ENCODE measurements at regions not wholly inside any gene's neighbourhood (a gene's known extent, or its start where the extent isn't known, plus 50 kb on each side); places are given as distances from the start of the nearest gene placed in this dataset.

GRCh38 chr5:60277941-60278340 lies 384.4 kb upstream of the PDE4D start:
- H3K9me3 ChIP-seq (ENCODE audit: control insufficient read depth in 1 of 2, insufficient read depth in 1 of 2, low read length in 2 of 2) = peaks cover 0 to 9% of the 10 kb centered on the region in 2 experiments
- Mint-ChIP-seq H3K27ac (no peak overlapping the region), H3K27me3 (no peaks in the 10 kb centered on the region), H3K4me3 (no peak overlapping the region), H3K36me3 (ENCODE audit: low read depth) (no peaks in the 10 kb centered on the region), H3K9me3 (peaks cover 3% of the 10 kb centered on the region), H3K4me1 (ENCODE audit: low read depth) (no peaks in the 10 kb centered on the region)
- no peaks in the 10 kb centered on the region for H3K4me1 ChIP-seq (ENCODE audit: insufficient read depth, low read length)
- no peak overlapping the region for H3K4me3 ChIP-seq (ENCODE audit: low read length)
- DNase-seq = no peak
- ChIA-PET CTCF (no interaction called here), POLR2A (no interaction called here)
- TF ChIP-seq CTCF (IDR thresholded peaks at IDR 0.05) = no peak
- H3K27ac ChIP-seq (ENCODE audit: low read depth in 1 of 2, low read length in 2 of 2) = no peak overlapping the region
- intact Hi-C loops (cut with DNase I, micrococcal nuclease) = no loop called here
- no peaks in the 10 kb centered on the region for H3K27me3 ChIP-seq (ENCODE audit: control insufficient read depth in 1 of 2, insufficient read depth in 2 of 2, low read length in 2 of 2)
- no peak for ATAC-seq (ENCODE audit: poor library complexity)
- no peaks in the 10 kb centered on the region for H3K36me3 ChIP-seq (ENCODE audit: insufficient read depth, low read length)

GRCh38 chr5:60274747-60275146 lies 381.2 kb upstream of the PDE4D start:
- no peak for TF ChIP-seq CTCF (IDR thresholded peaks at IDR 0.05)
- H3K4me3 Mint-ChIP-seq = no peak overlapping the region
- H3K36me3 Mint-ChIP-seq (ENCODE audit: low read depth) = no peaks in the 10 kb centered on the region
- ChIA-PET CTCF (interaction anchor here (1.1 kb wide), 1 partner anchor 11 kb away, joined by 4 read pairs; no protein-coding TSS in a partner anchor), POLR2A (no interaction called here)
- H3K27ac Mint-ChIP-seq = no peak overlapping the region
- no peaks in the 10 kb centered on the region for H3K27me3 Mint-ChIP-seq
- no peaks in the 10 kb centered on the region for H3K4me1 Mint-ChIP-seq (ENCODE audit: low read depth)
- H3K36me3 ChIP-seq (ENCODE audit: insufficient read depth, low read length) = no peaks in the 10 kb centered on the region
- H3K9me3 Mint-ChIP-seq = peaks cover 3% of the 10 kb centered on the region
- peaks cover 0 to 7% of the 10 kb centered on the region in 2 experiments for H3K9me3 ChIP-seq (ENCODE audit: control insufficient read depth in 1 of 2, insufficient read depth in 1 of 2, low read length in 2 of 2)
- H3K4me1 ChIP-seq (ENCODE audit: insufficient read depth, low read length) = no peaks in the 10 kb centered on the region
- no peak for ATAC-seq (ENCODE audit: poor library complexity)
- intact Hi-C loops (cut with DNase I, micrococcal nuclease) = no loop called here
- no peak overlapping the region for H3K4me3 ChIP-seq (ENCODE audit: low read length)
- no peak overlapping the region for H3K27ac ChIP-seq (ENCODE audit: low read depth in 1 of 2, low read length in 2 of 2)
- no peak for DNase-seq
- H3K27me3 ChIP-seq (ENCODE audit: control insufficient read depth in 1 of 2, insufficient read depth in 2 of 2, low read length in 2 of 2) = no peaks in the 10 kb centered on the region

- Histone ChIP-seq H3K36me3 (ENCODE audit: insufficient read depth, low read length) (no peaks in the 10 kb centered on the region), H3K4me3 (ENCODE audit: low read length) (no peak overlapping the region), H3K27ac (ENCODE audit: low read depth in 1 of 2, low read length in 2 of 2) (no peak overlapping the region), H3K4me1 (ENCODE audit: insufficient read depth, low read length) (no peaks in the 10 kb centered on the region), H3K27me3 (ENCODE audit: control insufficient read depth in 1 of 2, insufficient read depth in 2 of 2, low read length in 2 of 2) (no peaks in the 10 kb centered on the region), H3K9me3 (ENCODE audit: control insufficient read depth in 1 of 2, insufficient read depth in 1 of 2, low read length in 2 of 2) (peaks cover 0 to 4% of the 10 kb centered on the region in 2 experiments)
- no peak overlapping the region for H3K4me3 Mint-ChIP-seq
- no peaks in the 10 kb centered on the region for H3K36me3 Mint-ChIP-seq (ENCODE audit: low read depth)
- DNase-seq (no peak), ATAC-seq (ENCODE audit: poor library complexity) (no peak)
- H3K4me1 Mint-ChIP-seq (ENCODE audit: low read depth) = no peaks in the 10 kb centered on the region
- ChIA-PET POLR2A (no interaction called here), CTCF (no interaction called here)
- intact Hi-C loops (cut with DNase I, micrococcal nuclease) = no loop called here
- no peaks in the 10 kb centered on the region for H3K27me3 Mint-ChIP-seq
- no peak overlapping the region for H3K27ac Mint-ChIP-seq
- no peak for TF ChIP-seq CTCF (IDR thresholded peaks at IDR 0.05)
- peaks cover 3% of the 10 kb centered on the region for H3K9me3 Mint-ChIP-seq
Measured at GRCh38 chr5:60271517-60271916, 378.0 kb upstream of the PDE4D start.
